ENCODE measurements at regions not wholly inside any gene's neighbourhood (a gene's known extent, or its start where the extent isn't known, plus 50 kb on each side); places are given as distances from the start of the nearest gene placed in this dataset.

DNA sequence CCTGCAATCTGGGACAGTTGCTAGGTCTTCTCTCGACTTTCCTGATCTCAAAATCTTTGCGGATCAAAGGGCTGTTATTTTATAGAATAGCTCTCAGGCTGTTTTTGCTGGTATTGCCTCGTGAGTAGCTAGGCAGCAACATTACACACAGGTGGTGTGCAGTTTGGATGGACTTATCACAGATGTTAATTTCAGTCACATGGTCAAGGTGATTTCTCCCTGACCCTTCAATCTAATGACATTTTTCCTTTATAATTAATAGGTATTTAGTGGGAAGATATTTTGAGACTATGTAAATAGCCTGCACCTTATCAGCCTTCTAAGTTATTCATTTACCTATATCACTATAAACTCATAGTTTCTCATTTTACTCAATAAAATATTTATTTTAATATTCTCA lies 309.6 kb upstream of the PRKCQ start:
- DNase-seq (ENCODE audit: extremely low spot score, unreplicated experiment): no peak

GRCh38 chr10:6888434-6888833 lies 308.4 kb upstream of the PRKCQ start:
- H3K4me1 Mint-ChIP-seq (ENCODE audit: unreplicated experiment): no peaks in the 10 kb centered on the region
- no peaks in the 10 kb centered on the region for H3K9me3 Mint-ChIP-seq
- TF ChIP-seq CTCF (conservative IDR thresholded peaks at IDR 0.05): no peak
- peaks cover 21% of the 10 kb centered on the region for H3K27me3 Mint-ChIP-seq
- no peak overlapping the region for H3K4me3 Mint-ChIP-seq
- DNase-seq (ENCODE audit: extremely low spot score, unreplicated experiment): no peak
- H3K27ac Mint-ChIP-seq: no peak overlapping the region
- no peaks in the 10 kb centered on the region for H3K36me3 Mint-ChIP-seq

More for the DNA sequence above, 309.6 kb upstream of the PRKCQ start:
- Mint-ChIP-seq H3K36me3 (no peaks in the 10 kb centered on the region), H3K9me3 (no peaks in the 10 kb centered on the region), H3K4me3 (no peak overlapping the region), H3K27me3 (peaks cover 22% of the 10 kb centered on the region), H3K4me1 (ENCODE audit: unreplicated experiment) (no peaks in the 10 kb centered on the region), H3K27ac (no peak overlapping the region)
- no peak for TF ChIP-seq CTCF (conservative IDR thresholded peaks at IDR 0.05)

DNA sequence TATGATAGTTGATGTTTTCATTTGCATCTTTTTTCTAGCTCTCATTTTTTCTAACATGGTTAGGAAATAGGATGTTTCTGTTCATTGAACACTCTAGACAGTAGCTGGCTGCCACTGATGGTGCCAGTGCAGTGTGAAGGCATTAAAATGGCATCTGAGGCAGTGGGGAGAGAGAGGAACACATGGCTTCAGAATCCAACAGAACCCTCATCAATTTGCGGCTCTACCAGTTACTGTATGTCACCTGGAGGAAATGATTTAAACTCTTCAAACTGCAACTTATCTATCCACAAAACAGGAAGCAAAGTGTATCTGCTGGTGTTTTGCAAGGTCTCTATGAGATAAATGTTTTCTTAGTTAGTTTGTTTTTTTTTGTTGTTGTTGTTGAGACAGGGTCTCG lies 305.2 kb upstream of the PRKCQ start:
- no peak for DNase-seq (ENCODE audit: extremely low spot score, unreplicated experiment)
- TF ChIP-seq CTCF (conservative IDR thresholded peaks at IDR 0.05): no peak
- Mint-ChIP-seq H3K36me3 (no peaks in the 10 kb centered on the region), H3K27ac (no peak overlapping the region), H3K4me1 (ENCODE audit: unreplicated experiment) (no peaks in the 10 kb centered on the region), H3K4me3 (no peak overlapping the region), H3K9me3 (no peaks in the 10 kb centered on the region), H3K27me3 (peaks cover 24% of the 10 kb centered on the region)

GRCh38 chr10:6881987-6882386 lies 301.9 kb upstream of the PRKCQ start:
- H3K36me3 Mint-ChIP-seq: no peaks in the 10 kb centered on the region
- TF ChIP-seq CTCF (conservative IDR thresholded peaks at IDR 0.05): no peak
- H3K27ac Mint-ChIP-seq: no peak overlapping the region
- peaks cover 49% of the 10 kb centered on the region for H3K27me3 Mint-ChIP-seq
- peaks cover 12% of the 10 kb centered on the region for H3K4me1 Mint-ChIP-seq (ENCODE audit: unreplicated experiment)
- no peak for DNase-seq (ENCODE audit: extremely low spot score, unreplicated experiment)
- no peak overlapping the region for H3K4me3 Mint-ChIP-seq
- H3K9me3 Mint-ChIP-seq: no peaks in the 10 kb centered on the region

GRCh38 chr10:6877722-6878392 lies 297.8 kb upstream of the PRKCQ start:
- H3K4me3 Mint-ChIP-seq: no peak overlapping the region
- H3K27me3 Mint-ChIP-seq: peaks cover 43% of the 10 kb centered on the region
- no peaks in the 10 kb centered on the region for H3K36me3 Mint-ChIP-seq
- H3K4me1 Mint-ChIP-seq (ENCODE audit: unreplicated experiment): peaks cover 19% of the 10 kb centered on the region
- no peaks in the 10 kb centered on the region for H3K9me3 Mint-ChIP-seq
- no peak for DNase-seq (ENCODE audit: extremely low spot score, unreplicated experiment)
- TF ChIP-seq CTCF (conservative IDR thresholded peaks at IDR 0.05): no peak
- H3K27ac Mint-ChIP-seq: no peak overlapping the region

- no peak overlapping the region for H3K27ac Mint-ChIP-seq
- DNase-seq (ENCODE audit: extremely low spot score, unreplicated experiment): no peak
- peaks cover 40% of the 10 kb centered on the region for H3K27me3 Mint-ChIP-seq
- peaks cover 19% of the 10 kb centered on the region for H3K4me1 Mint-ChIP-seq (ENCODE audit: unreplicated experiment)
- H3K9me3 Mint-ChIP-seq: no peaks in the 10 kb centered on the region
- no peak for TF ChIP-seq CTCF (conservative IDR thresholded peaks at IDR 0.05)
- no peak overlapping the region for H3K4me3 Mint-ChIP-seq
- no peaks in the 10 kb centered on the region for H3K36me3 Mint-ChIP-seq
These were observed 297.3 kb upstream of the PRKCQ start for GRCh38 chr10:6877336-6877721.

All from type B pancreatic cell (in vitro differentiated cells).